Ishikawa (cell line): ENCODE measurements at regions not wholly inside any gene's neighbourhood (a gene's known extent, or its start where the extent isn't known, plus 50 kb on each side); places are given as distances from the start of the nearest gene placed in this dataset.

Experiments used
- EP300 ChIP-seq: IDR thresholded peaks from 2 replicates; pipeline ENCODE4 v1.6.1; 2012; ENCODE audit warnings: borderline replicate concordance
- TCF12 ChIP-seq: IDR thresholded peaks from 2 replicates; pipeline ENCODE4 v1.6.1; 2012; ENCODE audit warnings: low read depth

GRCh38 chr5:101917166-101917565 is 378.9 kb downstream of the SLCO4C1 start:
- no peak for TF ChIP-seq EP300
- TF ChIP-seq TCF12: no peak
